Smooth muscle cell (in vitro differentiated cells): ENCODE measurements at regions not wholly inside any gene's neighbourhood (a gene's known extent, or its start where the extent isn't known, plus 50 kb on each side); places are given as distances from the start of the nearest gene placed in this dataset.

Experiments used
- DNase-seq: peaks from one replicate; lab custom pipeline; 2025; ENCODE audit not compliant: unreplicated experiment; lab: John Stamatoyannopoulos, UW
- H2AFZ ChIP-seq: fragments of 200-600 bp; sonication (generic); 2 replicates; pipeline ENCODE4 v1.6.0; 2016; ENCODE audit warnings: antibody characterized with exemption, low read depth, mild to moderate bottlenecking
- H3F3A ChIP-seq: fragments of 200-600 bp; sonication (generic); 2 replicates; pipeline ENCODE4 v1.6.0; 2017; ENCODE audit warnings: antibody characterized with exemption, low read depth
- H3K27ac ChIP-seq: fragments of 200-600 bp; sonication (generic); 2 replicates; pipeline ENCODE4 v1.5.1; 2016; ENCODE audit warnings: low read depth, mild to moderate bottlenecking
- H3K27me3 ChIP-seq: fragments of 200-600 bp; sonication (generic); 2 replicates; pipeline ENCODE4 v1.6.1; 2016; ENCODE audit warnings: low read depth, mild to moderate bottlenecking
- H3K36me3 ChIP-seq: fragments of 200-600 bp; sonication (generic); 2 replicates; pipeline ENCODE4 v1.5.1; 2016; ENCODE audit warnings: low read depth
- H3K4me1 ChIP-seq: fragments of 200-600 bp; sonication (generic); 2 replicates; pipeline ENCODE4 v1.5.1; 2016; ENCODE audit warnings: low read depth
- H3K4me2 ChIP-seq: fragments of 200-600 bp; sonication (generic); 2 replicates; pipeline ENCODE4 v1.6.0; 2016; ENCODE audit warnings: mild to moderate bottlenecking
- H3K4me3 ChIP-seq: fragments of 200-600 bp; sonication (generic); 2 replicates; pipeline ENCODE4 v1.5.1; 2016; ENCODE audit warnings: mild to moderate bottlenecking
- H3K79me2 ChIP-seq: fragments of 200-600 bp; sonication (generic); 2 replicates; pipeline ENCODE4 v1.6.0; 2016; ENCODE audit warnings: low read depth, mild to moderate bottlenecking
- H3K9ac ChIP-seq: fragments of 200-600 bp; sonication (generic); 2 replicates; pipeline ENCODE4 v1.6.0; 2016; ENCODE audit warnings: low read depth
- H3K9me3 ChIP-seq: fragments of 200-600 bp; sonication (generic); replicated peaks from 2 replicates; pipeline ENCODE4 v1.5.1; 2016; ENCODE audit warnings: low read depth
- H4K20me1 ChIP-seq: fragments of 200-600 bp; sonication (generic); 2 replicates; pipeline ENCODE4 v1.6.0; 2016; ENCODE audit warnings: low read depth
- WGBS: methylation state at CpG from one replicate; pipeline ENCODE4 v1.1.7; 2016; ENCODE audit warnings: low lambda C conversion rate; 5-methylcytosine and 5-hydroxymethylcytosine counted together
- TF ChIP-seq, protein P1 (sequence below): fragments of 200-600 bp; sonication (generic); IDR thresholded peaks from 2 replicates; pipeline ENCODE4 v1.5.1; 2017; ENCODE audit warnings: borderline replicate concordance, mild to moderate bottlenecking, antibody characterized with exemption; ENCODE audit not compliant: insufficient read depth, poor library complexity, severe bottlenecking

DNA sequence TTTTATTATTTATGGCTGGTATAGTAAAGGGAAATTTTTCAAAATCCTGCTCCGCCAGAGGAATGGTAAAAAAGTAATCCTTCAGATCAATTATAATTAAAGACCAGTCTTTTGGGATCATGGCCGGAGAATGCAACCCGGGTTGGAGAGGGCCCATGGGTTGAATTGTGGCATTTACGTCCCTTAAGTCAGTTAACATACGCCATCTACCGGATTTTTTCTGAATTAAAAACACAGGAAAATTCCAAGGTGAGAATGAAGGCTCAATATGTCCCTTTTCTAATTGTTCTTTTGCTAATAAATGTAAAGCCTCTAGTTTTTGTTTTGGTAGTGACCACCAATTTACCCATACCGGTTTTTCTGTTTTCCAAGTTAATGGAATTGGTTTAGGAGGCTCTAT, 602.8 kb downstream of the ALG10 start:
- Histone ChIP-seq H3K27ac (no peak overlapping the region), H3K36me3 (no peaks in the 10 kb centered on the region), H3K79me2 (no peaks in the 10 kb centered on the region), H3K4me3 (no peak overlapping the region), H4K20me1 (no peaks in the 10 kb centered on the region), H3K9me3 (no peaks in the 10 kb centered on the region), H3K27me3 (no peaks in the 10 kb centered on the region), H3F3A (no peaks in the 10 kb centered on the region), H3K4me2 (no peak overlapping the region), H2AFZ (no peak overlapping the region), H3K4me1 (no peaks in the 10 kb centered on the region), H3K9ac (no peak overlapping the region)
- no peak for DNase-seq
- WGBS = 29% methylated on average over 7 of the region's 7 CpGs
- TF ChIP-seq, protein P1, sequence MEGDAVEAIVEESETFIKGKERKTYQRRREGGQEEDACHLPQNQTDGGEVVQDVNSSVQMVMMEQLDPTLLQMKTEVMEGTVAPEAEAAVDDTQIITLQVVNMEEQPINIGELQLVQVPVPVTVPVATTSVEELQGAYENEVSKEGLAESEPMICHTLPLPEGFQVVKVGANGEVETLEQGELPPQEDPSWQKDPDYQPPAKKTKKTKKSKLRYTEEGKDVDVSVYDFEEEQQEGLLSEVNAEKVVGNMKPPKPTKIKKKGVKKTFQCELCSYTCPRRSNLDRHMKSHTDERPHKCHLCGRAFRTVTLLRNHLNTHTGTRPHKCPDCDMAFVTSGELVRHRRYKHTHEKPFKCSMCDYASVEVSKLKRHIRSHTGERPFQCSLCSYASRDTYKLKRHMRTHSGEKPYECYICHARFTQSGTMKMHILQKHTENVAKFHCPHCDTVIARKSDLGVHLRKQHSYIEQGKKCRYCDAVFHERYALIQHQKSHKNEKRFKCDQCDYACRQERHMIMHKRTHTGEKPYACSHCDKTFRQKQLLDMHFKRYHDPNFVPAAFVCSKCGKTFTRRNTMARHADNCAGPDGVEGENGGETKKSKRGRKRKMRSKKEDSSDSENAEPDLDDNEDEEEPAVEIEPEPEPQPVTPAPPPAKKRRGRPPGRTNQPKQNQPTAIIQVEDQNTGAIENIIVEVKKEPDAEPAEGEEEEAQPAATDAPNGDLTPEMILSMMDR = no peak

DNA sequence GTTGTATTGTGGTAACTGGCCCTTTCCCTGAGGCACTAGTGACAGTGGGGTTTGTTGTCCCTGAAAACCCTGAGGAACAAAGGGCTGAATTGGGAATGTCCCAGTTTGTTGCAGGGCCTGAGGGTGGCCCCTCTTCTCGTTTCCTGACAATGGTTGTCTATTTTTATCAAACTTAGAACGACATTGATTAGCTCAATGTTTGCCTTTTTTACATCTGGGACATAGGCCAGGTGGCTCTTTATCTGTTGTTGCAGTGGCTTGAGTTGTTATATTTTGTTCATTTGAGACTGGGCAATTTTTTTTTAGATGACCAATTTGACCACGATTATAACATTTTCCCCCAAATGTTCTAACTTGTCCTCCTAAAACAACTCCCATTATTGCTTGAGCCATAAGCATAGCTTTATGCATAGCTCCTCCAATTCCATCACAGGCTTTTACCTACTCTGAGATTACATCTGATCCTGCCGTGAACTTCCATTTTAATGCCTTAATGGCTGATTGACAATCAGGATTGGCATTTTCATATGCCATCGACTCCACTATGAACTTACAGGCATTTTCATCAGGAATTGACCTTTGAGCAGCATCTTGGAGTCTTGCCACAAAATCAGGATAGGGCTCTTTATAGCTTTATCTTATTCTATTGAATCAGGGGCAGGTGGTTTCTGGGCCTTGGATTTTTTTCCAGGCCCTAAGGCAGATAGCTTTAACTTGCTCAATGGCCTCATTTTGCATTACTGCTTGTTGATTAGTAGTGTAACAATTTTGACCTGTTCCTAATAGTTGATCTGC, 604.3 kb downstream of the ALG10 start:
- H3F3A ChIP-seq = no peaks in the 10 kb centered on the region
- TF ChIP-seq, protein P1 = no peak
- WGBS = 67% methylated on average over 5 of the region's 5 CpGs
- H3K9ac ChIP-seq = no peak overlapping the region
- no peaks in the 10 kb centered on the region for H3K27me3 ChIP-seq
- H3K9me3 ChIP-seq = no peaks in the 10 kb centered on the region
- no peak overlapping the region for H3K27ac ChIP-seq
- H2AFZ ChIP-seq = no peak overlapping the region
- H3K79me2 ChIP-seq = no peaks in the 10 kb centered on the region
- no peaks in the 10 kb centered on the region for H3K36me3 ChIP-seq
- no peak overlapping the region for H3K4me3 ChIP-seq
- H3K4me1 ChIP-seq = no peaks in the 10 kb centered on the region
- DNase-seq = no peak
- H3K4me2 ChIP-seq = no peak overlapping the region
- H4K20me1 ChIP-seq = no peaks in the 10 kb centered on the region
